HG03159 (cell line): ENCODE measurements at regions not wholly inside any gene's neighbourhood (a gene's known extent, or its start where the extent isn't known, plus 50 kb on each side); places are given as distances from the start of the nearest gene placed in this dataset.
"Not testable (repeated sequence)": the region's sequence is repeated elsewhere in the genome, so short reads cannot be mapped to it uniquely, and the experiment has no call there.

Experiments
- ATAC-seq: cut with Tn5 transposase; IDR thresholded peaks from one replicate; pipeline ENCODE4 v1.9.1; 2021; ENCODE audit warnings: mild to moderate bottlenecking, moderate library complexity; ENCODE audit not compliant: unreplicated experiment

GRCh38 chr11:115608976-115609375, 104.8 kb upstream of the CADM1 start:
- no peak for ATAC-seq

GRCh38 chr11:115607621-115608221, 103.5 kb upstream of the CADM1 start:
- no peak for ATAC-seq

GRCh38 chr11:115606498-115607220, 102.4 kb upstream of the CADM1 start:
- ATAC-seq: no peak

GRCh38 chr11:115605871-115606497, 101.8 kb upstream of the CADM1 start:
- ATAC-seq: no peak

- not testable (repeated sequence) for ATAC-seq
Measured at GRCh38 chr11:115605397-115605796, 101.2 kb upstream of the CADM1 start.

- no peak for ATAC-seq
Measured at GRCh38 chr11:115599125-115599524, 94.9 kb upstream of the CADM1 start.

GRCh38 chr11:115598257-115598901, 94.2 kb upstream of the CADM1 start:
- ATAC-seq: no peak

GRCh38 chr11:115591380-115591779, 87.2 kb upstream of the CADM1 start:
- ATAC-seq: no peak

GRCh38 chr11:115590254-115590653, 86.0 kb upstream of the CADM1 start:
- ATAC-seq: no peak

GRCh38 chr11:115587718-115588342, 83.6 kb upstream of the CADM1 start:
- ATAC-seq: no peak

- no peak for ATAC-seq
Measured at GRCh38 chr11:115585361-115586024, 81.3 kb upstream of the CADM1 start.

GRCh38 chr11:115581871-115582639, 77.8 kb upstream of the CADM1 start:
- ATAC-seq: no peak

GRCh38 chr11:115580927-115581680, 76.9 kb upstream of the CADM1 start:
- no peak for ATAC-seq

- no peak for ATAC-seq
Measured at GRCh38 chr11:115580416-115580815, 76.2 kb upstream of the CADM1 start.

- ATAC-seq: no peak
Measured at GRCh38 chr11:115579181-115579825, 75.1 kb upstream of the CADM1 start.

GRCh38 chr11:115578275-115578674, 74.1 kb upstream of the CADM1 start:
- no peak for ATAC-seq

GRCh38 chr11:115577701-115578100, 73.5 kb upstream of the CADM1 start:
- ATAC-seq: no peak

- no peak for ATAC-seq
Measured at GRCh38 chr11:115576606-115577380, 72.6 kb upstream of the CADM1 start.
